Spleen (tissue), 11 donors: ENCODE measurements at regions not wholly inside any gene's neighbourhood (a gene's known extent, or its start where the extent isn't known, plus 50 kb on each side); places are given as distances from the start of the nearest gene placed in this dataset.
"Not testable (repeated sequence)": the region's sequence is repeated elsewhere in the genome, so short reads cannot be mapped to it uniquely, and the experiment has no call there.

Experiments
- DNase-seq: peaks from one replicate; pipeline ENCODE4 v3.0.0-alpha.2; 2020
- H3K27ac ChIP-seq, 8 donors: fragments of 200-600 bp; sonication (generic) in 7 of 8; 1 replicate in 4 of 8; 2 replicates in 4 of 8; pipeline versions ENCODE4 v1.5.0 to v1.8.0; 2016 to 2021; ENCODE audit warnings: inconsistent platforms in 4 of 8, mild to moderate bottlenecking in 4 of 8, moderate library complexity in 1 of 8
- H3K27me3 ChIP-seq, 7 donors: fragments of 200-600 bp; sonication (generic) in 6 of 7; replicated peaks in 1 of 7; 1 replicate in 4 of 7; 2 replicates in 3 of 7; pipeline versions ENCODE4 v1.5.0 to v1.8.0; 2016 to 2021; ENCODE audit warnings: inconsistent platforms in 3 of 7, mild to moderate bottlenecking in 1 of 7
- H3K36me3 ChIP-seq, 6 donors: fragments of 200-600 bp; sonication (generic) in 5 of 6; 1 replicate in 4 of 6; 2 replicates in 2 of 6; pipeline versions ENCODE4 v1.5.0 to v1.8.0; 2016 to 2021; ENCODE audit warnings: inconsistent platforms in 2 of 6
- H3K4me1 ChIP-seq, 6 donors: fragments of 200-600 bp; sonication (generic) in 5 of 6; 1 replicate in 3 of 6; 2 replicates in 3 of 6; pipeline versions ENCODE4 v1.5.0 to v1.8.0; 2016 to 2021; ENCODE audit warnings: inconsistent platforms in 3 of 6
- H3K4me3 ChIP-seq, 8 donors: fragments of 200-600 bp; sonication (generic) in 7 of 8; 1 replicate in 4 of 8; 2 replicates in 4 of 8; pipeline versions ENCODE4 v1.5.0 to v1.8.0; 2016 to 2021; ENCODE audit warnings: inconsistent platforms in 4 of 8, mild to moderate bottlenecking in 4 of 8, moderate library complexity in 2 of 8
- H3K9me3 ChIP-seq, 8 donors: fragments of 200-600 bp; sonication (generic) in 7 of 8; 1 replicate in 4 of 8; 2 replicates in 4 of 8; pipeline versions ENCODE4 v1.5.0 to v1.8.0; 2016 to 2021; ENCODE audit warnings: inconsistent platforms in 4 of 8
- POLR2A ChIP-seq, 3 donors: fragments of 450-650 bp; IDR thresholded peaks; one replicate each; pipeline ENCODE4 v1.5.1; 2017; ENCODE audit warnings: antibody characterized with exemption in 3 of 3, mild to moderate bottlenecking in 1 of 3
- POLR2AphosphoS5 ChIP-seq, 3 donors: sonication (generic); formaldehyde crosslinking; IDR thresholded peaks; one replicate each; pipeline ENCODE4 v1.5.1; 2017; ENCODE audit warnings: antibody characterized with exemption in 3 of 3
- WGBS, 5 donors: extraction: QIAGEN DNeasy Blood & Tissue Kit in 3 of 5; methylation state at CpG; one replicate each; pipeline versions ENCODE4 v1.1.5 to v1.1.7; 2013 to 2018; 5-methylcytosine and 5-hydroxymethylcytosine counted together
- intact Hi-C: fragments of 100-400 bp; cut with DNase I; formaldehyde crosslinking; loops from one replicate; pipeline ENCODE4 v1.15.0; 2023; ENCODE audit warnings: low total_unique reads
- TF ChIP-seq, protein P1 (sequence below), 11 experiments: fragments of 200-600 bp in 7 of 11; fragments of 450-650 bp in 4 of 11; sonication (generic) in 4 of 11; IDR thresholded peaks in 8 of 11; conservative IDR thresholded peaks in 3 of 11; 1 replicate in 7 of 11; 2 replicates in 4 of 11; pipeline versions ENCODE4 v1.4.0 to v1.8.0; 2016 to 2021; ENCODE audit warnings: antibody characterized with exemption in 11 of 11, inconsistent platforms in 4 of 11, mild to moderate bottlenecking in 1 of 11
- donor health status: healthy with polysubstance abuse.
- donor health status: DM: no; HTN: no; CAD: no; lungs with moderate emphysema.
- donor health status: DM: no; HTN: no; CAD: no.
- donor health status: Bipolar disorder and iron deficiency.
- donor health status: healthy.
- donor health status: DM: no; HTN: no; CAD: no.
- donor health status: DM: yes; HTN: yes; CAD: no.

- intact Hi-C loops, result no loop called here
- Histone ChIP-seq H3K4me1 (no peaks in the 10 kb centered on the region), H3K9me3 (peaks cover 0 to 25% (median 3%) of the 10 kb centered on the region in 8 donors), H3K4me3 (no peak overlapping the region), H3K27me3 (no peaks in the 10 kb centered on the region), H3K36me3 (no peaks in the 10 kb centered on the region), H3K27ac (no peak overlapping the region)
- TF ChIP-seq, protein P1, sequence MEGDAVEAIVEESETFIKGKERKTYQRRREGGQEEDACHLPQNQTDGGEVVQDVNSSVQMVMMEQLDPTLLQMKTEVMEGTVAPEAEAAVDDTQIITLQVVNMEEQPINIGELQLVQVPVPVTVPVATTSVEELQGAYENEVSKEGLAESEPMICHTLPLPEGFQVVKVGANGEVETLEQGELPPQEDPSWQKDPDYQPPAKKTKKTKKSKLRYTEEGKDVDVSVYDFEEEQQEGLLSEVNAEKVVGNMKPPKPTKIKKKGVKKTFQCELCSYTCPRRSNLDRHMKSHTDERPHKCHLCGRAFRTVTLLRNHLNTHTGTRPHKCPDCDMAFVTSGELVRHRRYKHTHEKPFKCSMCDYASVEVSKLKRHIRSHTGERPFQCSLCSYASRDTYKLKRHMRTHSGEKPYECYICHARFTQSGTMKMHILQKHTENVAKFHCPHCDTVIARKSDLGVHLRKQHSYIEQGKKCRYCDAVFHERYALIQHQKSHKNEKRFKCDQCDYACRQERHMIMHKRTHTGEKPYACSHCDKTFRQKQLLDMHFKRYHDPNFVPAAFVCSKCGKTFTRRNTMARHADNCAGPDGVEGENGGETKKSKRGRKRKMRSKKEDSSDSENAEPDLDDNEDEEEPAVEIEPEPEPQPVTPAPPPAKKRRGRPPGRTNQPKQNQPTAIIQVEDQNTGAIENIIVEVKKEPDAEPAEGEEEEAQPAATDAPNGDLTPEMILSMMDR (IDR thresholded peaks at IDR 0.05 in 8 of 11, conservative IDR thresholded peaks at IDR 0.05 in 3 of 11), result no peak
- TF ChIP-seq POLR2A (IDR thresholded peaks at IDR 0.05) (no peak), POLR2AphosphoS5 (IDR thresholded peaks at IDR 0.05) (no peak)
- WGBS, 5 donors, result 72 to 87% (median 83%) methylated on average over 5 of the region's 5 CpGs
- no peak for DNase-seq
Measured at GRCh38 chr9:102405218-102405867, 589.8 kb upstream of the CYLC2 start.

- TF ChIP-seq POLR2AphosphoS5 (IDR thresholded peaks at IDR 0.05) (no peak), POLR2A (IDR thresholded peaks at IDR 0.05) (no peak)
- TF ChIP-seq, protein P1 (IDR thresholded peaks at IDR 0.05 in 8 of 11, conservative IDR thresholded peaks at IDR 0.05 in 3 of 11), result no peak
- no peak overlapping the region for H3K4me3 ChIP-seq
- no peak overlapping the region for H3K27ac ChIP-seq
- 39 to 79% (median 67%) methylated on average over 3 of the region's 3 CpGs for WGBS, 5 donors
- peaks cover 0 to 25% (median 3%) of the 10 kb centered on the region in 8 donors for H3K9me3 ChIP-seq
- H3K36me3 ChIP-seq, result no peaks in the 10 kb centered on the region
- intact Hi-C loops, result no loop called here
- no peaks in the 10 kb centered on the region for H3K27me3 ChIP-seq
- DNase-seq, result no peak
- no peaks in the 10 kb centered on the region for H3K4me1 ChIP-seq
Measured at GRCh38 chr9:102403514-102403913, 591.6 kb upstream of the CYLC2 start.

DNA sequence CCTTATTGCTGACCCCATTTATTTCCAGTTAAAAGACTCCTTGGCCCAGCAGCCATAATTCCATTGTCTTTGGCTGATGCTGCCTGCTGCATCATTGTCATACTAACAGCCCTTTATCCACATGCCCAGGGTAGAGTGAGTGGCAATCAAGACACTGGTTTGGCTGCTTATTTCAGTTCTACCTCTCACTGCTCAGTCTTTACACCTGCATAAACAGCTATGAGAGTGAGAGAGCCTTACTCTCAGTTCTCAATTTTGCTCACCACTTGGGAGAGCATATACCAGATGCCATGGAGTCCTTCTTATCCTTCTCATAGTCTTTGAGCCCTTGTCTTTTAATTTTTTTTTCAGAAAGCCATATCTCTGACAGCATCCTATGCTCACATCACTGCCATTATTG lies 596.9 kb upstream of the CYLC2 start:
- Histone ChIP-seq H3K4me3 (no peak overlapping the region), H3K27me3 (no peaks in the 10 kb centered on the region), H3K27ac (no peak overlapping the region), H3K36me3 (no peaks in the 10 kb centered on the region), H3K9me3 (no peaks in the 10 kb centered on the region), H3K4me1 (no peaks in the 10 kb centered on the region)
- no peak for DNase-seq
- TF ChIP-seq, protein P1 (IDR thresholded peaks at IDR 0.05 in 8 of 11, conservative IDR thresholded peaks at IDR 0.05 in 3 of 11), result no peak
- TF ChIP-seq POLR2A (IDR thresholded peaks at IDR 0.05) (no peak), POLR2AphosphoS5 (IDR thresholded peaks at IDR 0.05) (no peak)
- intact Hi-C loops, result no loop called here

GRCh38 chr9:102385620-102386019 lies 609.5 kb upstream of the CYLC2 start:
- H3K27ac ChIP-seq, H3K36me3 ChIP-seq, intact Hi-C loops, H3K27me3 ChIP-seq, H3K4me1 ChIP-seq, DNase-seq, H3K4me3 ChIP-seq: not testable (repeated sequence)
- peaks cover 0 to 20% (median 2%) of the 10 kb centered on the region in 8 donors for H3K9me3 ChIP-seq
- WGBS, 5 donors, result 81 to 95% (median 87%) methylated on average over 2 of the region's 2 CpGs
